PC-9 (cell line): ENCODE measurements at regions not wholly inside any gene's neighbourhood (a gene's known extent, or its start where the extent isn't known, plus 50 kb on each side); places are given as distances from the start of the nearest gene placed in this dataset.

Experiments
- BruUV-seq: library from RNA; stranded (reverse); fragments of 400-500 nt; replicated peaks from 2 replicates; lab custom pipeline; 2021; lab: Mats Ljungman, UMichigan
- CTCF ChIA-PET: fragments of 300-600 bp; sonication (Branson Sonifier 250); formaldehyde crosslinking; loops from one replicate; lab custom pipeline; 2022; ENCODE audit warnings: antibody characterized with exemption; lab: Charles Lee
- POLR2A ChIA-PET: fragments of 300-600 bp; sonication (Branson Sonifier 250); formaldehyde crosslinking; loops from one replicate; lab custom pipeline; 2022; ENCODE audit warnings: antibody characterized with exemption; ENCODE audit not compliant: unreplicated experiment; lab: Charles Lee
- DNase-seq, 2 experiments: peaks; one replicate each; pipeline versions ENCODE4 v3.0.0 to v3.0.0-alpha.2; 2015 to 2022; ENCODE audit warnings: mixed read lengths in 1 of 2
- H2AFZ ChIP-seq: fragments of 200-600 bp; sonication (generic); 2 replicates; pipeline ENCODE4 v1.8.1; 2017; ENCODE audit warnings: antibody characterized with exemption
- H3F3A ChIP-seq: fragments of 200-600 bp; sonication (generic); 2 replicates; pipeline ENCODE4 v1.8.1; 2017; ENCODE audit warnings: antibody characterized with exemption, mild to moderate bottlenecking, low read depth; ENCODE audit not compliant: insufficient read depth
- H3K27ac ChIP-seq: fragments of 200-600 bp; sonication (generic); 2 replicates; pipeline ENCODE4 v1.6.1; 2016; ENCODE audit warnings: mixed run types
- H3K27me3 ChIP-seq: fragments of 200-600 bp; sonication (generic); 2 replicates; pipeline ENCODE4 v1.6.1; 2016; ENCODE audit warnings: low read depth, mixed run types; ENCODE audit not compliant: insufficient read depth
- H3K36me3 ChIP-seq: fragments of 200-600 bp; sonication (generic); 2 replicates; pipeline ENCODE4 v1.6.1; 2016; ENCODE audit warnings: low read depth, mixed run types
- H3K4me1 ChIP-seq: fragments of 200-600 bp; sonication (generic); replicated peaks from 2 replicates; pipeline ENCODE4 v1.6.1; 2016; ENCODE audit warnings: mixed run types; ENCODE audit not compliant: insufficient read depth
- H3K4me2 ChIP-seq: fragments of 200-600 bp; sonication (generic); 2 replicates; pipeline ENCODE4 v1.6.1; 2017; ENCODE audit warnings: mixed run types
- H3K4me3 ChIP-seq: fragments of 200-600 bp; sonication (generic); 2 replicates; pipeline ENCODE4 v1.6.1; 2016; ENCODE audit warnings: mixed run types
- H3K79me2 ChIP-seq: fragments of 200-600 bp; sonication (generic); 2 replicates; pipeline ENCODE4 v1.6.1; 2017; ENCODE audit warnings: low read depth, mixed run types
- H3K9me2 ChIP-seq: fragments of 200-600 bp; sonication (generic); 2 replicates; pipeline ENCODE4 v1.8.1; 2017; ENCODE audit warnings: mild to moderate bottlenecking; ENCODE audit not compliant: insufficient read depth
- H3K9me3 ChIP-seq: fragments of 200-600 bp; sonication (generic); 2 replicates; pipeline ENCODE4 v1.8.1; 2016; ENCODE audit warnings: low read depth; ENCODE audit not compliant: insufficient read depth
- H4K20me1 ChIP-seq: fragments of 200-600 bp; sonication (generic); 2 replicates; pipeline ENCODE4 v1.8.1; 2017; ENCODE audit not compliant: insufficient read depth
- CTCF ChIP-seq: fragments of 200-600 bp; sonication (generic); conservative IDR thresholded peaks from 2 replicates; pipeline ENCODE4 v1.6.1; 2017; ENCODE audit warnings: mixed run types, antibody characterized with exemption, mild to moderate bottlenecking, moderate library complexity
- EZH2 ChIP-seq: fragments of 200-600 bp; sonication (generic); IDR thresholded peaks from 2 replicates; pipeline ENCODE4 v1.8.0; 2017; ENCODE audit warnings: antibody characterized with exemption, low read depth
- intact Hi-C: fragments of 100-400 bp; cut with micrococcal nuclease; formaldehyde crosslinking; loops from one replicate; pipeline ENCODE4 v1.10.0; 2022; ENCODE audit not compliant: unreplicated experiment

DNA sequence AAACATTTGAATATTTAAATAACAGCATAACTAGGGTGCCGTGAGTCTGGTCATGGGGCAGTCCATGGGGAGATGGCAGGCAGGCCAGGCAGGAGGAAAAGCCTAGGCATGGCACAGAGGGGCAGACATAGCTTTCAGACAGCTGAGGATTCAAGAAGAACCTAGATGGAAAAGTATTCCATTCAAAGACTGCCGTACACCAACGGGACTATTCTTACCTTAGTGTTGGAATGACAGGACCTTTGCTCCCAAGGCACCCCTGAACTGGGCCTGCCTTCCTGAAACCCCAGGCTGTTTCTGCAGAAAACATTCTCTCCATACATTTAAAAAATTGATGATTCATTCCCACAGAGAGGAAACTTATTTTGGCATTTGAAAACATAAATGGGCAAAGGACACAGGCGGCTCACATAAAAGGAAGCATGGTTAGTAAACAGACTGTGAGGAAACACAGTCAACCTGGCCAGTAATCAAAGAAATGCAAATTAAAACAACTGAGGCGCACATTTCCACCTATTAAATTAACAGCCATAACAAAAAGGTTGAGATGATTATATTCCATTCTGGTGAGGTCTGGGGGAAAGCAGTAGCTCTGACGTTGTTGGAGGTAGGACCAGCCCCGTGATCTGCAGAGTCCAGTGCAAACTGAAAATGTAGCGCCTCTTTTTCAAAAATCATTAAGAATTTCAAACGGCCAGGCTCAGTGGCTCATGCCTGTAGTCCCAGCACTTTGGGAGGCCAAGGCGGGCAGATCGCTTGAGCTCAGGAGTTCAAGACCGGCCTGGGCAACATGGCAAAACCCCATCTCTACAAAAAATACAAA, 71.3 kb upstream of the SMAD3 start:
- no TSS peak for BruUV-seq
- POLR2A ChIA-PET = no interaction called here
- TF ChIP-seq EZH2 (no peak), CTCF (no peak)
- intact Hi-C loops = no loop called here
- Histone ChIP-seq H3K9me2 (no peaks in the 10 kb centered on the region), H3K27ac (0 out of 2 replicates have a peak overlapping the region, but pooled peaks have one; percentile 6), H3K36me3 (no peaks in the 10 kb centered on the region), H3F3A (no peaks in the 10 kb centered on the region), H3K27me3 (no peaks in the 10 kb centered on the region), H4K20me1 (no peaks in the 10 kb centered on the region), H3K4me1 (peaks cover 21% of the 10 kb centered on the region), H3K9me3 (no peaks in the 10 kb centered on the region; the same call in 1 of the 2 replicates), H3K4me2 (0 out of 2 replicates have a peak overlapping the region, but pooled peaks have one; percentile 23), H3K79me2 (no peaks in the 10 kb centered on the region), H2AFZ (no peak overlapping the region), H3K4me3 (no peak overlapping the region)
- CTCF ChIA-PET = no interaction called here
- DNase-seq = no peak

DNA sequence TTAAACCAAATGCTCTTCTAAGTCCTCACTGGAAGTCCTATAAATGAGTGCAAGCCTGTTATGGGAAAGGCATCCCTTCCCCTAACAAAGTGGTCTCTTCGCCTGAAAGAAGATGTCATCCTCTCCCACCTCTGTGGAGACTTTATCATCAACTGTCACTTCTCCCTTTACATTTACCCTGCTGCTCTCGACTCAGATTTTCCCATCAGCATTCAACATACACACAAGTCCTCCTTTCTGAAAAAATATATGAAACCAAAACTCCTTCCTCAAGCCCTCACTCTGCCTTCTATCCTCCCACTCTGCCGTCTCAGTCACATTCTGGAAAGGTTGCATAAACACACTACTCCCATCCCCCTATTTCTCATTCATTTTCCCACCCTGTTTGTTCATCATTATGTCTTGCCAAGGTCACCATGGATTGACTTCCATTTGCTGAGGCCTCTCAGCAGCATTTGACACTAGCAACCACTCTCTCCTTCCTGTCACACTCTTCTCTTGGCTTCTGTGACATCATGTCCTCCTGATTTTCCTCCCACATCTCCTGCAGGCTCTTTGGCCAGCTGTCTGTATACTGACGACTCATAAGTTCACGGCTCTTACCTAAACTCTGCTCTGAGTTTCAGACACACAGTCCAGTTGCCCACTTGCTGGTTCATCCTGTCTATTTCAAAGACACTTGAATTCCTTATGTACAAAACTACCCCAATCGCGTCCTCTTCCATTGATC, 70.3 kb upstream of the SMAD3 start:
- ChIA-PET POLR2A (no interaction called here), CTCF (no interaction called here)
- H3K4me2 ChIP-seq = no peak overlapping the region
- no peaks in the 10 kb centered on the region for H3K27me3 ChIP-seq
- H3K9me3 ChIP-seq = no peaks in the 10 kb centered on the region; the same call in 1 of the 2 replicates
- H3F3A ChIP-seq = no peaks in the 10 kb centered on the region
- H2AFZ ChIP-seq = no peak overlapping the region
- no peaks in the 10 kb centered on the region for H4K20me1 ChIP-seq
- TF ChIP-seq CTCF = no peak
- no peak for TF ChIP-seq EZH2
- H3K27ac ChIP-seq = no peak overlapping the region
- intact Hi-C loops = no loop called here
- peaks cover 21% of the 10 kb centered on the region for H3K4me1 ChIP-seq
- no peak for DNase-seq
- H3K79me2 ChIP-seq = no peaks in the 10 kb centered on the region
- no peaks in the 10 kb centered on the region for H3K9me2 ChIP-seq
- H3K36me3 ChIP-seq = no peaks in the 10 kb centered on the region
- BruUV-seq = no TSS peak
- H3K4me3 ChIP-seq = no peak overlapping the region

DNA sequence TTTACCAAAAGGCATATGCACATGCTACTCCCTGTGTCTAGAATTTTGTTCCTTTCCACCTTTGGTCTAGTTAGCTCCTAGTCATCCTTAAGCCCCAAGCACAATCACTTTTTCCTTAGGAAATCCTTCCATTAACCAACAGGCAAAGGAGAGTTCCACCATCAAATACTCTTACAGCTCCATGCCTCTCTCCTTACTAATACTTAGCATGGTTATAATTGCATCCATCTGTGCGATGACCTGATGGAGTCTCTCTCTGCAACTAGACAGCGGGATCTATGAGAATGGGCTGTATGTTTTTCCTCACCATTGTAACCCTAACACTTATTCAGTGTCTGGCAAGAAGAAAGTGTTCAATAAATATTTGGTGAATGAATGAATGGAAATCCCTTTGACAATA, 69.3 kb upstream of the SMAD3 start:
- H3K4me2 ChIP-seq = no peak overlapping the region
- H3K9me3 ChIP-seq = no peaks in the 10 kb centered on the region; the same call in 1 of the 2 replicates
- no peak overlapping the region for H2AFZ ChIP-seq
- intact Hi-C loops = no loop called here
- no TSS peak for BruUV-seq
- no peak for DNase-seq
- CTCF ChIA-PET = no interaction called here
- no peaks in the 10 kb centered on the region for H3K9me2 ChIP-seq
- no peaks in the 10 kb centered on the region for H4K20me1 ChIP-seq
- peaks cover 21% of the 10 kb centered on the region for H3K4me1 ChIP-seq
- no peaks in the 10 kb centered on the region for H3K27me3 ChIP-seq
- H3K79me2 ChIP-seq = no peaks in the 10 kb centered on the region
- no peak for TF ChIP-seq CTCF
- TF ChIP-seq EZH2 = no peak
- H3K27ac ChIP-seq = no peak overlapping the region
- no peaks in the 10 kb centered on the region for H3F3A ChIP-seq
- no peaks in the 10 kb centered on the region for H3K36me3 ChIP-seq
- no peak overlapping the region for H3K4me3 ChIP-seq
- POLR2A ChIA-PET = no interaction called here
